Glutamatergic neuron (in vitro differentiated cells): ENCODE measurements at regions not wholly inside any gene's neighbourhood (a gene's known extent, or its start where the extent isn't known, plus 50 kb on each side); places are given as distances from the start of the nearest gene placed in this dataset.
A peak's percentile ranks its signal among the peaks of the same experiment; 100 is the strongest.

ENCODE experiments used
- DNase-seq: peaks from one replicate; pipeline ENCODE4 v3.0.0; 2022
- H3K27ac Mint-ChIP-seq: one replicate; pipeline ENCODE4 v1.8.0; 2020; ENCODE audit warnings: mild to moderate bottlenecking, mixed read lengths, inconsistent platforms; ENCODE audit not compliant: unreplicated experiment
- H3K27me3 Mint-ChIP-seq: one replicate; pipeline ENCODE4 v1.8.0; 2020; ENCODE audit warnings: mild to moderate bottlenecking, moderate library complexity, mixed read lengths, inconsistent platforms; ENCODE audit not compliant: unreplicated experiment
- H3K36me3 Mint-ChIP-seq: one replicate; pipeline ENCODE4 v1.8.0; 2020; ENCODE audit warnings: mild to moderate bottlenecking, mixed read lengths, inconsistent platforms; ENCODE audit not compliant: unreplicated experiment
- H3K4me1 Mint-ChIP-seq: one replicate; pipeline ENCODE4 v1.8.0; 2020; ENCODE audit warnings: mild to moderate bottlenecking, low read depth, mixed read lengths, inconsistent platforms; ENCODE audit not compliant: unreplicated experiment
- H3K4me3 Mint-ChIP-seq: one replicate; pipeline ENCODE4 v1.8.0; 2020; ENCODE audit warnings: mild to moderate bottlenecking, mixed read lengths, inconsistent platforms; ENCODE audit not compliant: unreplicated experiment
- H3K9me3 Mint-ChIP-seq: one replicate; pipeline ENCODE4 v1.8.0; 2020; ENCODE audit warnings: mild to moderate bottlenecking, moderate library complexity, mixed read lengths, inconsistent platforms; ENCODE audit not compliant: unreplicated experiment
- CTCF ChIP-seq: fragments of 200-600 bp; sonication (generic); IDR thresholded peaks from one replicate; pipeline ENCODE4 v1.5.0; 2021; ENCODE audit not compliant: partially characterized antibody, unreplicated experiment

- H3K27ac Mint-ChIP-seq: peak overlapping the region; percentile 74
- peak overlapping the region; percentile 60 for H3K4me3 Mint-ChIP-seq
- H3K27me3 Mint-ChIP-seq: no peaks in the 10 kb centered on the region
- peaks cover 52% of the 10 kb centered on the region for H3K4me1 Mint-ChIP-seq
- no peak for DNase-seq
- H3K9me3 Mint-ChIP-seq: peaks cover 2% of the 10 kb centered on the region
- no peaks in the 10 kb centered on the region for H3K36me3 Mint-ChIP-seq
- TF ChIP-seq CTCF: no peak
Observed at GRCh38 chr5:164353155-164353554, 847.7 kb downstream of the MAT2B start.

DNA sequence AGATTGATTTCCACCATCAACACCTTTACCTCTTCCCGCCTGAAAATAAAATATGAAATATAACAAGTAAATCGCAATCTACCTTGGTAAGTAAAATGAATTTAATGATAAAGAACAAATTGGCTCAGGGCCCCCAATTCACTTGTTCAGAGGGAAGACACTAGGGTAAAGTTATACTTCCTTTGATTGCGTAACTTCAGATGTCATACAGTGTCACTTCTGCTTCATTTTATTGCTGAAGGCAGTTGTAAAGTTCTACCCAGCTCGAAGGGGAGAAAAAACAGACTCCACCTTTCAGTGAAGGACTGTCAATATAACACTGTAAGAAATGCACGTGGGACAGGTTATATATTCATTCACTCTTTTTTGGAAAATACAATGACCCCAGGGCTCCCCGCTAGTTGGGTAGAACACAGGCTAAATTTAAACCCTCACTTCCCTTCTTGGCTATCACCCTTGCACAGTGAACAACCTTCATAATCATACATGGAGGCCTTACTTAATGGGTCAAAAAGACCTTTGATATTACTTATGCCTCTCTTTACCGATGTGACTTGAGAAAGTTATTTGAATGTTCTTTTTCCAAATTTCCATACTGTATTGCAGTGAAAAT is 848.8 kb downstream of the MAT2B start:
- Mint-ChIP-seq H3K36me3 (no peaks in the 10 kb centered on the region), H3K27ac (no peak overlapping the region), H3K4me3 (no peak overlapping the region), H3K4me1 (peaks cover 50% of the 10 kb centered on the region), H3K9me3 (peaks cover 2% of the 10 kb centered on the region), H3K27me3 (no peaks in the 10 kb centered on the region)
- DNase-seq: no peak
- no peak for TF ChIP-seq CTCF

GRCh38 chr5:164355267-164355830 is 849.9 kb downstream of the MAT2B start:
- no peak overlapping the region for H3K27ac Mint-ChIP-seq
- H3K36me3 Mint-ChIP-seq: no peaks in the 10 kb centered on the region
- peaks cover 2% of the 10 kb centered on the region for H3K9me3 Mint-ChIP-seq
- DNase-seq: no peak
- peaks cover 40% of the 10 kb centered on the region for H3K4me1 Mint-ChIP-seq
- TF ChIP-seq CTCF: no peak
- no peak overlapping the region for H3K4me3 Mint-ChIP-seq
- no peaks in the 10 kb centered on the region for H3K27me3 Mint-ChIP-seq

- Mint-ChIP-seq H3K36me3 (no peaks in the 10 kb centered on the region), H3K27ac (no peak overlapping the region), H3K4me1 (peaks cover 27% of the 10 kb centered on the region), H3K27me3 (no peaks in the 10 kb centered on the region), H3K9me3 (no peaks in the 10 kb centered on the region), H3K4me3 (no peak overlapping the region)
- DNase-seq: no peak
- no peak for TF ChIP-seq CTCF
Observed at GRCh38 chr5:164356790-164357189, 851.4 kb downstream of the MAT2B start.

- no peak for DNase-seq
- peaks cover 25% of the 10 kb centered on the region for H3K4me1 Mint-ChIP-seq
- H3K9me3 Mint-ChIP-seq: no peaks in the 10 kb centered on the region
- no peak for TF ChIP-seq CTCF
- no peaks in the 10 kb centered on the region for H3K36me3 Mint-ChIP-seq
- H3K27ac Mint-ChIP-seq: no peak overlapping the region
- no peak overlapping the region for H3K4me3 Mint-ChIP-seq
- no peaks in the 10 kb centered on the region for H3K27me3 Mint-ChIP-seq
Observed at GRCh38 chr5:164357395-164358033, 852.1 kb downstream of the MAT2B start.
